ENCODE measurements at regions not wholly inside any gene's neighbourhood (a gene's known extent, or its start where the extent isn't known, plus 50 kb on each side); places are given as distances from the start of the nearest gene placed in this dataset.

- H3K4me3 Mint-ChIP-seq = no peak overlapping the region
- TF ChIP-seq CTCF (IDR thresholded peaks at IDR 0.05) (no peak), EZH2 (IDR thresholded peaks at IDR 0.05; ENCODE audit: borderline replicate concordance, insufficient read depth, low read depth, low read length, poor library complexity, severe bottlenecking) (no peak)
- H3K4me1 Mint-ChIP-seq = peaks cover 28% of the 10 kb centered on the region
- POLR2A ChIA-PET = no interaction called here
- Histone ChIP-seq H2AFZ (ENCODE audit: insufficient read depth, low read depth, low read length, poor library complexity, severe bottlenecking) (no peak overlapping the region), H3K27me3 (replicated peaks in 1 of 4; ENCODE audit: control extremely low read depth in 1 of 4, control insufficient read depth in 3 of 4, insufficient read depth in 4 of 4, low read length in 3 of 4) (no peaks in the 10 kb centered on the region), H3K9ac (ENCODE audit: low read length) (no peak overlapping the region), H3K27ac (ENCODE audit: low read length in 2 of 2) (no peak overlapping the region), H3K4me2 (replicated peaks; ENCODE audit: low read depth, low read length, poor library complexity, severe bottlenecking) (no peak overlapping the region), H4K20me1 (ENCODE audit: control insufficient read depth, insufficient read depth, low read length, poor library complexity, severe bottlenecking) (no peaks in the 10 kb centered on the region), H3K79me2 (ENCODE audit: control insufficient read depth, insufficient read depth, low read length) (no peaks in the 10 kb centered on the region), H3K4me1 (ENCODE audit: control insufficient read depth in 2 of 2, insufficient read depth in 2 of 2, low read length in 2 of 2) (peaks cover 21% of the 10 kb centered on the region in 2 donors), H3K36me3 (replicated peaks in 1 of 2; ENCODE audit: control extremely low read depth in 1 of 2, control insufficient read depth in 1 of 2, extremely low read depth in 1 of 2, insufficient read depth in 2 of 2, low read length in 1 of 2) (peaks cover 0 to 2% of the 10 kb centered on the region in 2 experiments), H3K9me3 (ENCODE audit: control extremely low read depth in 1 of 3, control insufficient read depth in 2 of 3, insufficient read depth in 1 of 3, low read length in 2 of 3) (no peaks in the 10 kb centered on the region), H3K4me3 (ENCODE audit: control extremely low read depth in 1 of 5, extremely low read depth in 1 of 5, insufficient read depth in 1 of 5, low read depth in 2 of 5, low read length in 4 of 5) (no peak overlapping the region)
- no peaks in the 10 kb centered on the region for H3K27me3 Mint-ChIP-seq
- WGBS (ENCODE audit: insufficient coverage) = 88% methylated on average over 3 of the region's 4 CpGs
- H3K27ac Mint-ChIP-seq = no peak overlapping the region
- CTCF ChIA-PET = no interaction called here
- ATAC-seq (ENCODE audit: low read depth) (no peak), DNase-seq (no peak)
- intact Hi-C loops (cut with micrococcal nuclease) = loop anchor here (5.0 kb wide), 1 partner anchor 47 kb away; no protein-coding TSS in a partner anchor
- no peaks in the 10 kb centered on the region for H3K9me3 Mint-ChIP-seq (ENCODE audit: insufficient read depth)
These were observed 209.3 kb downstream of the DEPDC1B start for GRCh38 chr5:60490597-60491166.

GRCh38 chr5:60489856-60490255 lies 210.1 kb downstream of the DEPDC1B start:
- intact Hi-C loops (cut with micrococcal nuclease) = loop anchor here (5.0 kb wide), 1 partner anchor 47 kb away; no protein-coding TSS in a partner anchor
- no peaks in the 10 kb centered on the region for H3K9me3 ChIP-seq (ENCODE audit: control extremely low read depth in 1 of 3, control insufficient read depth in 2 of 3, insufficient read depth in 1 of 3, low read length in 2 of 3)

More at GRCh38 chr5:60489856-60490255, 210.1 kb downstream of the DEPDC1B start:
- H3K36me3 ChIP-seq (replicated peaks in 1 of 2; ENCODE audit: control extremely low read depth in 1 of 2, control insufficient read depth in 1 of 2, extremely low read depth in 1 of 2, insufficient read depth in 2 of 2, low read length in 1 of 2) = peaks cover 0 to 2% of the 10 kb centered on the region in 2 experiments
- TF ChIP-seq CTCF (IDR thresholded peaks at IDR 0.05) (no peak), EZH2 (IDR thresholded peaks at IDR 0.05; ENCODE audit: borderline replicate concordance, insufficient read depth, low read depth, low read length, poor library complexity, severe bottlenecking) (no peak)
- CTCF ChIA-PET = no interaction called here
- Mint-ChIP-seq H3K27ac (no peak overlapping the region), H3K27me3 (no peaks in the 10 kb centered on the region), H3K9me3 (ENCODE audit: insufficient read depth) (no peaks in the 10 kb centered on the region), H3K4me1 (peaks cover 20% of the 10 kb centered on the region), H3K4me3 (no peak overlapping the region)
- no peak overlapping the region for H2AFZ ChIP-seq (ENCODE audit: insufficient read depth, low read depth, low read length, poor library complexity, severe bottlenecking)
- H3K79me2 ChIP-seq (ENCODE audit: control insufficient read depth, insufficient read depth, low read length) = no peaks in the 10 kb centered on the region
- no peak overlapping the region for H3K4me3 ChIP-seq (ENCODE audit: control extremely low read depth in 1 of 5, extremely low read depth in 1 of 5, insufficient read depth in 1 of 5, low read depth in 2 of 5, low read length in 4 of 5)
- H3K27me3 ChIP-seq (replicated peaks in 1 of 4; ENCODE audit: control extremely low read depth in 1 of 4, control insufficient read depth in 3 of 4, insufficient read depth in 4 of 4, low read length in 3 of 4) = no peaks in the 10 kb centered on the region
- DNase-seq (no peak), ATAC-seq (ENCODE audit: low read depth) (no peak)
- H3K9ac ChIP-seq (ENCODE audit: low read length) = no peak overlapping the region
- H3K27ac ChIP-seq (ENCODE audit: low read length in 2 of 2) = no peak overlapping the region
- H4K20me1 ChIP-seq (ENCODE audit: control insufficient read depth, insufficient read depth, low read length, poor library complexity, severe bottlenecking) = no peaks in the 10 kb centered on the region
- POLR2A ChIA-PET = no interaction called here
- 100% methylated on average over 3 of the region's 3 CpGs for WGBS (ENCODE audit: insufficient coverage)
- peaks cover 15 to 16% of the 10 kb centered on the region in 2 donors for H3K4me1 ChIP-seq (ENCODE audit: control insufficient read depth in 2 of 2, insufficient read depth in 2 of 2, low read length in 2 of 2)
- H3K4me2 ChIP-seq (replicated peaks; ENCODE audit: low read depth, low read length, poor library complexity, severe bottlenecking) = no peak overlapping the region
